ENCODE measurements at regions not wholly inside any gene's neighbourhood (a gene's known extent, or its start where the extent isn't known, plus 50 kb on each side); places are given as distances from the start of the nearest gene placed in this dataset.
"Not testable (repeated sequence)": the region's sequence is repeated elsewhere in the genome, so short reads cannot be mapped to it uniquely, and the experiment has no call there.

DNA sequence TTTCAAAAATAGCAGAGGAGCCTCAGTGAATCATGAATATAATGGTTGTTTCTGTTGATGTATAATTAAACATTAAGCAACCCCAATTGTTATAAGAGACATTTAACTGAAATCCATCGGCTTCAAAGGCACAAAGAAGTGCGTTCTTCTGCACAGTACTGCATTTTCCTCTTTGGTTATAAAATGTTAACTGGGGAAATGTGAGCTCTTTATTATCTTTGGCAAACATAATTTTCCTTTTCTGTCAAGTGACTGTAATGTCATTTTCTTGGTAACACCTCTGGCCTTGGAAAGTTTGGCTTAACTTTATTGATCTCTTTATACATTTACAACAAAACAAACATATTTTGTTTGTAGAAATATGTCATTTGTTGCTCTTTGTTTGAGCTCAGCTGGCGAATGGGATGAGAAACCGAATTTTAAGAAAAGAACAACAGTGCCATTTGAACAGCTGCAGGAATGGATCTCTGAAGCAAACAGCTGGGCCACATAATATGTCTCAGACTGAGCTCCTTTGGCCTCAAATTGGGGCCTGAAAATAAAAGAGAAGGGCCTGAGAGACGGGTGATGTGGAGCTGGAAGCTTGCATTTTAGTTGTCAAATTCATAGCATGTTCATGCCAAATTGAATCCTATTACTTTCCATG is 427.0 kb upstream of the SPTLC3 start:
- no peaks in the 10 kb centered on the region for H3K9me3 ChIP-seq (ENCODE audit: control insufficient read depth, low read depth, low read length)
- no peak overlapping the region for H3K9ac ChIP-seq (ENCODE audit: control insufficient read depth, extremely low read depth, insufficient read depth, low read length)
- dilution Hi-C loops (cut with MboI; ENCODE audit: extremely low pct_ligation_motif_present, low sequenced_read_pairs) = no loop called here
- H2AFZ ChIP-seq (ENCODE audit: control insufficient read depth, low read length) = no peak overlapping the region
- DNase-seq (ENCODE audit: low read depth, low spot score) (no peak), FAIRE-seq (no peak)
- no peaks in the 10 kb centered on the region for H3K36me3 ChIP-seq (ENCODE audit: control insufficient read depth in 2 of 2, extremely low read depth in 1 of 2, insufficient read depth in 2 of 2, low read length in 2 of 2)
- no peak overlapping the region for H3K4me3 ChIP-seq (ENCODE audit: control insufficient read depth in 2 of 3, extremely low read depth in 1 of 3, insufficient read depth in 2 of 3, low read depth in 1 of 3, low read length in 3 of 3)
- no peaks in the 10 kb centered on the region for H3K4me1 ChIP-seq (ENCODE audit: control insufficient read depth, extremely low read depth, insufficient read depth, low read length)
- H3K27ac ChIP-seq (ENCODE audit: control insufficient read depth, insufficient read depth, low read length) = no peak overlapping the region
- H3K9me1 ChIP-seq (ENCODE audit: control insufficient read depth, extremely low read depth, insufficient read depth, low read length) = no peaks in the 10 kb centered on the region
- H3K27me3 ChIP-seq (ENCODE audit: control insufficient read depth, extremely low read depth, insufficient read depth, low read length) = no peaks in the 10 kb centered on the region
- no peak for TF ChIP-seq EZH2 (IDR thresholded peaks at IDR 0.05; ENCODE audit: low read length)
- TF ChIP-seq, protein P1, sequence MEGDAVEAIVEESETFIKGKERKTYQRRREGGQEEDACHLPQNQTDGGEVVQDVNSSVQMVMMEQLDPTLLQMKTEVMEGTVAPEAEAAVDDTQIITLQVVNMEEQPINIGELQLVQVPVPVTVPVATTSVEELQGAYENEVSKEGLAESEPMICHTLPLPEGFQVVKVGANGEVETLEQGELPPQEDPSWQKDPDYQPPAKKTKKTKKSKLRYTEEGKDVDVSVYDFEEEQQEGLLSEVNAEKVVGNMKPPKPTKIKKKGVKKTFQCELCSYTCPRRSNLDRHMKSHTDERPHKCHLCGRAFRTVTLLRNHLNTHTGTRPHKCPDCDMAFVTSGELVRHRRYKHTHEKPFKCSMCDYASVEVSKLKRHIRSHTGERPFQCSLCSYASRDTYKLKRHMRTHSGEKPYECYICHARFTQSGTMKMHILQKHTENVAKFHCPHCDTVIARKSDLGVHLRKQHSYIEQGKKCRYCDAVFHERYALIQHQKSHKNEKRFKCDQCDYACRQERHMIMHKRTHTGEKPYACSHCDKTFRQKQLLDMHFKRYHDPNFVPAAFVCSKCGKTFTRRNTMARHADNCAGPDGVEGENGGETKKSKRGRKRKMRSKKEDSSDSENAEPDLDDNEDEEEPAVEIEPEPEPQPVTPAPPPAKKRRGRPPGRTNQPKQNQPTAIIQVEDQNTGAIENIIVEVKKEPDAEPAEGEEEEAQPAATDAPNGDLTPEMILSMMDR (optimal IDR thresholded peaks at IDR 0.05 in 1 of 3, IDR thresholded peaks at IDR 0.05 in 1 of 3, conservative IDR thresholded peaks at IDR 0.05 in 1 of 3; ENCODE audit: extremely low read depth in 1 of 3, insufficient read depth in 2 of 3, low read length in 3 of 3) = no peak
- no peaks in the 10 kb centered on the region for H4K20me1 ChIP-seq (ENCODE audit: control insufficient read depth, extremely low read depth, insufficient read depth, low read length)
- no peak overlapping the region for H3K4me2 ChIP-seq (ENCODE audit: control insufficient read depth, extremely low read depth, insufficient read depth, low read depth, low read length)
- H3K79me2 ChIP-seq (ENCODE audit: control insufficient read depth, insufficient read depth, low read length) = no peaks in the 10 kb centered on the region

DNA sequence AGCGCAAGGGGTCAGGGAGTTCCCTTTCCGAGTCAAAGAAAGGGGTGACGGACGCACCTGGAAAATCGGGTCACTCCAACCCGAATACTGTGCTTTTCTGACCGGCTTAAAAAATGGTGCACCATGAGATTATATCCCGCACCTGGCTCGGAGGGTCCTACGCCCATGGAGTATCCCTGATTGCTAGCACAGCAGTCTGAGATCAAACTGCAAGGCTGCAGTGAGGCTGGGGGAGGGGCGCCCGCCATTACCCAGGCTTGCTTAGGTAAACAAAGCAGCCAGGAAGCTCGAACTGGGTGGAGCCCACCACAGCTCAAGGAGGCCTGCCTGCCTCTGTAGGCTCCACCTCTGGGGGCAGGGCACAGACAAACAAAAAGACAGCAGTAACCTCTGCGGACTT is 426.1 kb upstream of the SPTLC3 start:
- DNase-seq (ENCODE audit: low read depth, low spot score); H3K4me1 ChIP-seq (ENCODE audit: control insufficient read depth, extremely low read depth, insufficient read depth, low read length); H4K20me1 ChIP-seq (ENCODE audit: control insufficient read depth, extremely low read depth, insufficient read depth, low read length); H3K4me3 ChIP-seq (ENCODE audit: control insufficient read depth in 2 of 3, extremely low read depth in 1 of 3, insufficient read depth in 2 of 3, low read depth in 1 of 3, low read length in 3 of 3); H3K9me3 ChIP-seq (ENCODE audit: control insufficient read depth, low read depth, low read length); H2AFZ ChIP-seq (ENCODE audit: control insufficient read depth, low read length); H3K27me3 ChIP-seq (ENCODE audit: control insufficient read depth, extremely low read depth, insufficient read depth, low read length); H3K79me2 ChIP-seq (ENCODE audit: control insufficient read depth, insufficient read depth, low read length); H3K27ac ChIP-seq (ENCODE audit: control insufficient read depth, insufficient read depth, low read length); dilution Hi-C loops (cut with MboI; ENCODE audit: extremely low pct_ligation_motif_present, low sequenced_read_pairs); H3K36me3 ChIP-seq (ENCODE audit: control insufficient read depth in 2 of 2, extremely low read depth in 1 of 2, insufficient read depth in 2 of 2, low read length in 2 of 2); FAIRE-seq; H3K9me1 ChIP-seq (ENCODE audit: control insufficient read depth, extremely low read depth, insufficient read depth, low read length); H3K4me2 ChIP-seq (ENCODE audit: control insufficient read depth, extremely low read depth, insufficient read depth, low read depth, low read length); H3K9ac ChIP-seq (ENCODE audit: control insufficient read depth, extremely low read depth, insufficient read depth, low read length): not testable (repeated sequence)

DNA sequence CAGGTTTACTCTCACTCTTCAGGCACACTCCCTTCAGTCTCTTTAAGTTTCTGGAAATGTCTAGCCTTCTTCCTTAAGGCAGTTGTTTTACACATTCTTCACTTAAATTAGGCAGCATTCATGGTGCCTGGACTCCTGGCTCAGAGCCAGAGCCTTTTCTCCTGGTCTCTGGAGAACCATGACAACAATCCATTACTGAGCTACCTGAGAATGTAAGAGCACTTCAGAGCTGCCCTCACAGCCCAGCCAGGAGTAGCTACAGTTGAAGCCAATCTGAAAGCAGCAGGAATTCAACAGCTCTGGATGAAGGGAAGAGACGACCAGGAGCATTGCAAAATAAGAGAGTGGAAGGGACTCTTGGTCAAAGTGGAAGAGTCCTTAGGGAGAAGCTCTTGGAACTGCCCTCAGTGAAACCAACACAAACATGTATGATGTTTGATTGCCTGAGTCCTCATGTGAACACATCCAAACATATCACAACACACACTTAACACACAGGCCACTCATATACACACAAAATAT is 416.8 kb upstream of the SPTLC3 start:
- Histone ChIP-seq H4K20me1 (ENCODE audit: control insufficient read depth, extremely low read depth, insufficient read depth, low read length) (no peaks in the 10 kb centered on the region), H3K27me3 (ENCODE audit: control insufficient read depth, extremely low read depth, insufficient read depth, low read length) (no peaks in the 10 kb centered on the region), H3K9me1 (ENCODE audit: control insufficient read depth, extremely low read depth, insufficient read depth, low read length) (no peaks in the 10 kb centered on the region), H3K9me3 (ENCODE audit: control insufficient read depth, low read depth, low read length) (no peaks in the 10 kb centered on the region), H3K4me1 (ENCODE audit: control insufficient read depth, extremely low read depth, insufficient read depth, low read length) (no peaks in the 10 kb centered on the region), H3K79me2 (ENCODE audit: control insufficient read depth, insufficient read depth, low read length) (no peaks in the 10 kb centered on the region), H3K36me3 (ENCODE audit: control insufficient read depth in 2 of 2, extremely low read depth in 1 of 2, insufficient read depth in 2 of 2, low read length in 2 of 2) (no peaks in the 10 kb centered on the region), H3K4me3 (ENCODE audit: control insufficient read depth in 2 of 3, extremely low read depth in 1 of 3, insufficient read depth in 2 of 3, low read depth in 1 of 3, low read length in 3 of 3) (no peak overlapping the region), H3K4me2 (ENCODE audit: control insufficient read depth, extremely low read depth, insufficient read depth, low read depth, low read length) (no peak overlapping the region), H3K27ac (ENCODE audit: control insufficient read depth, insufficient read depth, low read length) (no peak overlapping the region), H2AFZ (ENCODE audit: control insufficient read depth, low read length) (no peak overlapping the region), H3K9ac (ENCODE audit: control insufficient read depth, extremely low read depth, insufficient read depth, low read length) (no peak overlapping the region)
- DNase-seq (ENCODE audit: low read depth, low spot score) = no peak
- dilution Hi-C loops (cut with MboI; ENCODE audit: extremely low pct_ligation_motif_present, low sequenced_read_pairs) = no loop called here
- no peak for FAIRE-seq
- TF ChIP-seq, protein P1 (optimal IDR thresholded peaks at IDR 0.05 in 1 of 3, IDR thresholded peaks at IDR 0.05 in 1 of 3, conservative IDR thresholded peaks at IDR 0.05 in 1 of 3; ENCODE audit: extremely low read depth in 1 of 3, insufficient read depth in 2 of 3, low read length in 3 of 3) = no peak
- TF ChIP-seq EZH2 (IDR thresholded peaks at IDR 0.05; ENCODE audit: low read length) = no peak
